Glutamatergic neuron (in vitro differentiated cells): ENCODE measurements at regions not wholly inside any gene's neighbourhood (a gene's known extent, or its start where the extent isn't known, plus 50 kb on each side); places are given as distances from the start of the nearest gene placed in this dataset.

Experiments
- DNase-seq: peaks from one replicate; pipeline ENCODE4 v3.0.0; 2022
- H3K27ac Mint-ChIP-seq: one replicate; pipeline ENCODE4 v1.8.0; 2020; ENCODE audit warnings: mild to moderate bottlenecking, mixed read lengths, inconsistent platforms; ENCODE audit not compliant: unreplicated experiment
- H3K27me3 Mint-ChIP-seq: one replicate; pipeline ENCODE4 v1.8.0; 2020; ENCODE audit warnings: mild to moderate bottlenecking, moderate library complexity, mixed read lengths, inconsistent platforms; ENCODE audit not compliant: unreplicated experiment
- H3K36me3 Mint-ChIP-seq: one replicate; pipeline ENCODE4 v1.8.0; 2020; ENCODE audit warnings: mild to moderate bottlenecking, mixed read lengths, inconsistent platforms; ENCODE audit not compliant: unreplicated experiment
- H3K4me1 Mint-ChIP-seq: one replicate; pipeline ENCODE4 v1.8.0; 2020; ENCODE audit warnings: mild to moderate bottlenecking, low read depth, mixed read lengths, inconsistent platforms; ENCODE audit not compliant: unreplicated experiment
- H3K4me3 Mint-ChIP-seq: one replicate; pipeline ENCODE4 v1.8.0; 2020; ENCODE audit warnings: mild to moderate bottlenecking, mixed read lengths, inconsistent platforms; ENCODE audit not compliant: unreplicated experiment
- H3K9me3 Mint-ChIP-seq: one replicate; pipeline ENCODE4 v1.8.0; 2020; ENCODE audit warnings: mild to moderate bottlenecking, moderate library complexity, mixed read lengths, inconsistent platforms; ENCODE audit not compliant: unreplicated experiment
- CTCF ChIP-seq: fragments of 200-600 bp; sonication (generic); IDR thresholded peaks from one replicate; pipeline ENCODE4 v1.5.0; 2021; ENCODE audit not compliant: partially characterized antibody, unreplicated experiment

DNA sequence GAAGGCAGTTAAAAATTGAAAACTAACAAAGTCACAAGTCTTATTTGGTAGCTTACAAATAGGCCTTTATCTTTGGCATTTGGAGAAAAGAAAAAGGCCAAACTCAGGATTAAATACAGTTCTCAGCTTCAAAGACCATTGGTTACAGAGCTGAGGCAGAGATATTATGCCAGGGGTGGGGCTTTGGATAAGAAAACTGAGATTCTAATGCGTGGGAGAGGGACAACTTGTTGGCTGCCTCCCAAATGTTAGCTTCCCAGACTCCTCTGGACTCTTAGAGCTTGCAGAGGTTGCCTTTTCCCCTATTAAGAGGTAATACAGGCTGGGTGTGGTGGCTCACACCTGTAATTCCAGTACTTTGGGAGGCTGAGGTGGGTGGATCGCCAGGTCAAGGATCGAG is 231.8 kb downstream of the SQOR start:
- DNase-seq: no peak
- peaks cover 3% of the 10 kb centered on the region for H3K27me3 Mint-ChIP-seq
- peaks cover 2% of the 10 kb centered on the region for H3K9me3 Mint-ChIP-seq
- H3K4me3 Mint-ChIP-seq: no peak overlapping the region
- no peaks in the 10 kb centered on the region for H3K36me3 Mint-ChIP-seq
- no peaks in the 10 kb centered on the region for H3K4me1 Mint-ChIP-seq
- TF ChIP-seq CTCF: no peak
- H3K27ac Mint-ChIP-seq: no peak overlapping the region

DNA sequence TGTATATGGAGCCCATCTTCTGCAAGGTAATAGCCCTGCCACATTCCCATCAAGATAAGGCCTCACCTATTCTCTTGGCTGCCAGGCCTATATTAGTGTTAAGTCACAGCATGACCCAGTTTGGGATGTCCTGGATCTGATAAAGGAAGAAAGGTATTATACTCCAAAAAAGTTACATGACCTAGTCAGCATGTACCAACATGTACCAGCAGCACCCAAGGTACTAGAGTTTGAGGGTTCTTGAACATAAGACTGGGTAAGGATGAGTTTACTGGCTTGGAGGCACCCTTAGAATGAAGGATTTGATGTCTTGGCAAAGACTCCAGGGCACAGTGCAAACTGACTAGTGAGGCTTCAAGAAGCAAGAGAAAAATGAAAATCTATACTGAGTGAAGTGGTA is 232.5 kb downstream of the SQOR start:
- DNase-seq: no peak
- H3K4me1 Mint-ChIP-seq: no peaks in the 10 kb centered on the region
- H3K9me3 Mint-ChIP-seq: peaks cover 2% of the 10 kb centered on the region
- H3K27ac Mint-ChIP-seq: no peak overlapping the region
- H3K4me3 Mint-ChIP-seq: no peak overlapping the region
- TF ChIP-seq CTCF: no peak
- peaks cover 3% of the 10 kb centered on the region for H3K27me3 Mint-ChIP-seq
- peaks cover 3% of the 10 kb centered on the region for H3K36me3 Mint-ChIP-seq

DNA sequence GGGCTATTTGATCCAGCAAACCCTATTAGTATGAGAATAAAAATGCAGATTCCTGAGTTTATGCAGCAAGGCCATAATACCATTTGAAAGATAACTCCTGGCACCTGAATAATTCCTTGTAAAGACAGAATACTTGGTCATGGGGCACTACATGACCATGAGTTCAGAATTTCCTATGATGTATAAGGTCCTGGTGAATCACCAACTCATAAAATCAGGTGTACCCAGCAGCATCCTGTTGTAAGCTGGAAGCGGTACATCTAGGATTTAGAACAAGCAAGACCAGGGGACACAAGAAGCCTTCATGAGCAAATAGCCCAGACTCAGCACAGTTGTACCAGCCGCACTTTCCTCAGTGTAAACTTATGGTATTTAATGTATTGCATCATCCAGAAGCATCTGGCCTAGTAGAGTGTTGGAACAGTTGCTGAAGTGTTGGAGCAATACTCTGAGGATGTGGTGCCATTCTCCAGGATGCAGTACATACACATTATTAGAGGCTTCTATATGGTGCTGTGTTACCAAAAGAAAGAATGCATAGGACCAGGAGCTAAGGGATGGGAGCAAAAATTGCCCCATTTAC is 233.4 kb downstream of the SQOR start:
- DNase-seq: no peak
- H3K4me1 Mint-ChIP-seq: no peaks in the 10 kb centered on the region
- H3K36me3 Mint-ChIP-seq: peaks cover 9% of the 10 kb centered on the region
- H3K27ac Mint-ChIP-seq: no peak overlapping the region
- peaks cover 2% of the 10 kb centered on the region for H3K9me3 Mint-ChIP-seq
- H3K4me3 Mint-ChIP-seq: no peak overlapping the region
- peaks cover 3% of the 10 kb centered on the region for H3K27me3 Mint-ChIP-seq
- no peak for TF ChIP-seq CTCF

- Mint-ChIP-seq H3K27ac (no peak overlapping the region), H3K4me1 (peaks cover 3% of the 10 kb centered on the region), H3K4me3 (no peak overlapping the region), H3K36me3 (peaks cover 9% of the 10 kb centered on the region), H3K27me3 (peaks cover 3% of the 10 kb centered on the region), H3K9me3 (peaks cover 6% of the 10 kb centered on the region)
- DNase-seq: no peak
- TF ChIP-seq CTCF: no peak
Observed at GRCh38 chr15:45869034-45869668, 234.3 kb downstream of the SQOR start.

DNA sequence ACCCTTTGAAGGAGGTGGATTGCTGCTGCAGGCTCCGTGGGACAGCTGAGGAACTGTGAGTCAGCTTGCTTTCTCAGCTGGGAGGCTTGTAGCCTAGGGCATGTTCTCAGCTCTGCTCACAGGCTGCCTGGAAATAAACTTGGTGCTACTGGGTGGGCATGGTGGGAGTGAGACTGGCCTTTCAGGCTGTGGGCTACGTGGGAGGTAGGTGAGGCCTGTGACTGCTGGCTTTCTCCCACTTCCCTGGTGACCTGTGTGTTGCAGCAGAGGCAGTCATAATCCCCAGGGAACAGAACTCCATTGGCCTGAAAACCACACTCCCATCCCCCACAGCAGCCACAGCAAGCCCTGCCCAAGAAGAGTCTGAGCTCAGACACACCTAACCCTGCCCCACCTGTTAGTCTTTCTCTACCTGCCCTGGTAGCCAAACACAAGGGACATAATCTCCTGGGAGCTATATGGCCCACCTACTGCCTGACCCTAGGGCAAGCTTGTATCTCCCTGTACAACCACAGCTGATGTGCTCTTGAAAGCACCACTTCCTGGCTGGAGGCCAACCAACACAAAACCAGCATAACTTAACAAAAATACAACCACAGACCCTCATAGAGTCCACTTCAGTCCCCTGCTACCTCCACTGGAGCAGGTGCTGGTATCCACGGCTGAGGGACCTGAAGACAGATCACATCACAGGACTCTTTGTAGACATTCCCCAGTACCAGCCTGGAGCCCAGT is 236.5 kb downstream of the SQOR start:
- Mint-ChIP-seq H3K27ac (no peak overlapping the region), H3K27me3 (peaks cover 4% of the 10 kb centered on the region), H3K9me3 (peaks cover 7% of the 10 kb centered on the region), H3K4me3 (no peak overlapping the region), H3K36me3 (peaks cover 9% of the 10 kb centered on the region), H3K4me1 (peaks cover 3% of the 10 kb centered on the region)
- no peak for DNase-seq
- no peak for TF ChIP-seq CTCF
